ENCODE measurements at regions not wholly inside any gene's neighbourhood (a gene's known extent, or its start where the extent isn't known, plus 50 kb on each side); places are given as distances from the start of the nearest gene placed in this dataset.

DNA sequence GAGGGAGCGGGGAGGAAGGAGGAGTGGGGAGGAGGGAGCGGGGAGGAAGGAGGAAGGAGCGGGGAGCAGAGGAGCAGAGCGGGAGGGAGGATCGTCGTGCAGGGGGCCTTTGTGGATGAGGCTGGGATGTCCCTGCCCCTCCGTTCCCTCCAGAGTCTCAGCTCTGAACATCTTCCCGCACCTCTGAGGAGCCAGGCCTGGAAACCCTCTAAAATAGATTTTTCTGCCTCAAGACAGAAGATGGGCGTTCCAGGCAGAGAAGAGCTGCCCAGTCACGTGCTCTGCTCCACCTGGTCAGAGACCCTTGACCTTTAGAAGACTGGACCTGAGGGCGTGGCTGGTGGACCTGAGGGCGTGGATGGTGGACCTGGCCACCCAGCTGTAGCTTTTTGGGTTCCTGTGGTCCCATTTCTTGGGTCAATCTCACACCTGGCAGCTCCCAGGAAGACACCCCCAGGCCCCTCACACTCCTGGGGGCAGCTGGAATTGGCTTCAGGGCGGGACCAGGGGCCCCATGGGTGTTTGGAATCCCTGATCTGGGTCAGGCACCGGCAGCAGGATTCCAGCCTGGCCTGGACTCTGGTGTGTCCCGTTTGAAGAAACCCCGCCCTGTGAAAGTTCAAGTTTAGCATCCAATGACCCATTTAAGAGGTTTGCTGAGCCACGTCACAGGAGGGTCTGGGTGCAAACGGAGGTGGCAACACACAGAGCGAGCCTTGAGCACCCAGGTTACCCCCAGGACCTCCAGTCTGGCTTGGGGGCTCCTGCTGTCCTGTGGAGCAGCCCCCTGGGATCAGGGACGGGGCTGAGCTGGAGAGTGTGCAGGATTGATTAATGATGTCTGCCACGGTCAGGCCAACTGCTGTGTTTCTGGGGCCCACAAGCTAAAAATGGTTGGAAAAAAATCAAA, 96.9 kb upstream of the BHLHE23 start:
- TF ChIP-seq, protein P1, sequence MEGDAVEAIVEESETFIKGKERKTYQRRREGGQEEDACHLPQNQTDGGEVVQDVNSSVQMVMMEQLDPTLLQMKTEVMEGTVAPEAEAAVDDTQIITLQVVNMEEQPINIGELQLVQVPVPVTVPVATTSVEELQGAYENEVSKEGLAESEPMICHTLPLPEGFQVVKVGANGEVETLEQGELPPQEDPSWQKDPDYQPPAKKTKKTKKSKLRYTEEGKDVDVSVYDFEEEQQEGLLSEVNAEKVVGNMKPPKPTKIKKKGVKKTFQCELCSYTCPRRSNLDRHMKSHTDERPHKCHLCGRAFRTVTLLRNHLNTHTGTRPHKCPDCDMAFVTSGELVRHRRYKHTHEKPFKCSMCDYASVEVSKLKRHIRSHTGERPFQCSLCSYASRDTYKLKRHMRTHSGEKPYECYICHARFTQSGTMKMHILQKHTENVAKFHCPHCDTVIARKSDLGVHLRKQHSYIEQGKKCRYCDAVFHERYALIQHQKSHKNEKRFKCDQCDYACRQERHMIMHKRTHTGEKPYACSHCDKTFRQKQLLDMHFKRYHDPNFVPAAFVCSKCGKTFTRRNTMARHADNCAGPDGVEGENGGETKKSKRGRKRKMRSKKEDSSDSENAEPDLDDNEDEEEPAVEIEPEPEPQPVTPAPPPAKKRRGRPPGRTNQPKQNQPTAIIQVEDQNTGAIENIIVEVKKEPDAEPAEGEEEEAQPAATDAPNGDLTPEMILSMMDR (conservative IDR thresholded peaks at IDR 0.05; ENCODE audit: low read depth, low read length): no peak
- no peak for TF ChIP-seq EZH2 (IDR thresholded peaks at IDR 0.05; ENCODE audit: borderline replicate concordance, low read depth, low read length, poor library complexity, severe bottlenecking)

Measured in A673 (cell line).